Glutamatergic neuron (in vitro differentiated cells): ENCODE measurements at regions not wholly inside any gene's neighbourhood (a gene's known extent, or its start where the extent isn't known, plus 50 kb on each side); places are given as distances from the start of the nearest gene placed in this dataset.

Source experiments
- DNase-seq: peaks from one replicate; pipeline ENCODE4 v3.0.0; 2022
- H3K27ac Mint-ChIP-seq: one replicate; pipeline ENCODE4 v1.8.0; 2020; ENCODE audit warnings: mild to moderate bottlenecking, mixed read lengths, inconsistent platforms; ENCODE audit not compliant: unreplicated experiment
- H3K27me3 Mint-ChIP-seq: one replicate; pipeline ENCODE4 v1.8.0; 2020; ENCODE audit warnings: mild to moderate bottlenecking, moderate library complexity, mixed read lengths, inconsistent platforms; ENCODE audit not compliant: unreplicated experiment
- H3K36me3 Mint-ChIP-seq: one replicate; pipeline ENCODE4 v1.8.0; 2020; ENCODE audit warnings: mild to moderate bottlenecking, mixed read lengths, inconsistent platforms; ENCODE audit not compliant: unreplicated experiment
- H3K4me1 Mint-ChIP-seq: one replicate; pipeline ENCODE4 v1.8.0; 2020; ENCODE audit warnings: mild to moderate bottlenecking, low read depth, mixed read lengths, inconsistent platforms; ENCODE audit not compliant: unreplicated experiment
- H3K4me3 Mint-ChIP-seq: one replicate; pipeline ENCODE4 v1.8.0; 2020; ENCODE audit warnings: mild to moderate bottlenecking, mixed read lengths, inconsistent platforms; ENCODE audit not compliant: unreplicated experiment
- H3K9me3 Mint-ChIP-seq: one replicate; pipeline ENCODE4 v1.8.0; 2020; ENCODE audit warnings: mild to moderate bottlenecking, moderate library complexity, mixed read lengths, inconsistent platforms; ENCODE audit not compliant: unreplicated experiment
- TF ChIP-seq, protein P1 (sequence below): fragments of 200-600 bp; sonication (generic); IDR thresholded peaks from one replicate; pipeline ENCODE4 v1.5.0; 2021; ENCODE audit not compliant: partially characterized antibody, unreplicated experiment

DNA sequence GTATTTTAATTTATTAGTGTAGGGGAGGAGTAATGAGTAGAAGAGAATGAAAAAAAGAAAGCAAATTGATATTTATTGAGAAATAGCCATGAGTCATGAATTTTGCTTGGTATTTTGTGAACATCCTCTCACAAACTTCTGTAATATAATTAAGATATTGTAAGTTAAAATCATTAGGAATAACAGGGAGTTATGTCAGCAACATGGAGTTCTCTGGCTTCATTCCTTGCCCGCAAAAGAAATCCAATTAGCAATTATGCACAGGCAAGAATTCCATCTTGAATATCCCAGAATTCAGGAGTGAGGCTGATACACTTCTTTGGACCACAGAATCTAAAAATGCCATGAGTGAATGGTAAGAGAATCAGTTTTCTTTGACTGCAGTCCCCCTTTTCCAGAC is 94.3 kb upstream of the PTHLH start:
- Mint-ChIP-seq H3K4me1 (no peaks in the 10 kb centered on the region), H3K27me3 (peaks cover 1% of the 10 kb centered on the region), H3K27ac (no peak overlapping the region), H3K4me3 (no peak overlapping the region), H3K9me3 (no peaks in the 10 kb centered on the region), H3K36me3 (peaks cover 2% of the 10 kb centered on the region)
- no peak for DNase-seq
- TF ChIP-seq, protein P1, sequence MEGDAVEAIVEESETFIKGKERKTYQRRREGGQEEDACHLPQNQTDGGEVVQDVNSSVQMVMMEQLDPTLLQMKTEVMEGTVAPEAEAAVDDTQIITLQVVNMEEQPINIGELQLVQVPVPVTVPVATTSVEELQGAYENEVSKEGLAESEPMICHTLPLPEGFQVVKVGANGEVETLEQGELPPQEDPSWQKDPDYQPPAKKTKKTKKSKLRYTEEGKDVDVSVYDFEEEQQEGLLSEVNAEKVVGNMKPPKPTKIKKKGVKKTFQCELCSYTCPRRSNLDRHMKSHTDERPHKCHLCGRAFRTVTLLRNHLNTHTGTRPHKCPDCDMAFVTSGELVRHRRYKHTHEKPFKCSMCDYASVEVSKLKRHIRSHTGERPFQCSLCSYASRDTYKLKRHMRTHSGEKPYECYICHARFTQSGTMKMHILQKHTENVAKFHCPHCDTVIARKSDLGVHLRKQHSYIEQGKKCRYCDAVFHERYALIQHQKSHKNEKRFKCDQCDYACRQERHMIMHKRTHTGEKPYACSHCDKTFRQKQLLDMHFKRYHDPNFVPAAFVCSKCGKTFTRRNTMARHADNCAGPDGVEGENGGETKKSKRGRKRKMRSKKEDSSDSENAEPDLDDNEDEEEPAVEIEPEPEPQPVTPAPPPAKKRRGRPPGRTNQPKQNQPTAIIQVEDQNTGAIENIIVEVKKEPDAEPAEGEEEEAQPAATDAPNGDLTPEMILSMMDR, result no peak

- H3K27me3 Mint-ChIP-seq, result no peaks in the 10 kb centered on the region
Observed at GRCh38 chr12:28068467-28068866, 95.9 kb upstream of the PTHLH start.

GRCh38 chr12:28079539-28079938 is 107.0 kb upstream of the PTHLH start:
- Mint-ChIP-seq H3K27ac (no peak overlapping the region), H3K36me3 (peaks cover 4% of the 10 kb centered on the region), H3K4me1 (no peaks in the 10 kb centered on the region), H3K4me3 (no peak overlapping the region), H3K27me3 (peaks cover 3% of the 10 kb centered on the region), H3K9me3 (no peaks in the 10 kb centered on the region)
- TF ChIP-seq, protein P1, result no peak
- no peak for DNase-seq

More at GRCh38 chr12:28068467-28068866, 95.9 kb upstream of the PTHLH start:
- Mint-ChIP-seq H3K9me3 (no peaks in the 10 kb centered on the region), H3K4me3 (no peak overlapping the region), H3K4me1 (no peaks in the 10 kb centered on the region), H3K27ac (no peak overlapping the region), H3K36me3 (peaks cover 6% of the 10 kb centered on the region)
- TF ChIP-seq, protein P1, result no peak
- DNase-seq, result no peak

DNA sequence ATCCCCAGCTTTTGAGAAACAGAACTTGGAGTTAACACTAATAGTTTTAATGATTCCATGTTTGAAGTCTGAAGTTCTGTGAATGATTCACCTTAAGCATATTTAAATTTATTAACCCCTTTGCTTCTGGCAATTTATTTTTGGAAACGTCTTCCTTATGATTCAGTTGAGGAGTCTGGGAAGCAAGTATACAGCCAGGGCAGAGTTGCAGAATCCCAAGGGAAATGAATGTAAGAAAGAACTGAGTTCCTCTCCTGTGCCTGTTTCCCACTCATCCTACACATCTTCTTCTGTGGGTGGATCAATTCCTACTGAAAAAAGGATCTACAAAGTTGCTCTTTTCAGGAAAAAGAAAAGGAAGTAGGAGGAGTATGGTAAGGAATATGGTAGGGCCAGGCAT is 108.2 kb upstream of the CCDC91 start:
- peaks cover 7% of the 10 kb centered on the region for H3K4me1 Mint-ChIP-seq
- no peak for DNase-seq

DNA sequence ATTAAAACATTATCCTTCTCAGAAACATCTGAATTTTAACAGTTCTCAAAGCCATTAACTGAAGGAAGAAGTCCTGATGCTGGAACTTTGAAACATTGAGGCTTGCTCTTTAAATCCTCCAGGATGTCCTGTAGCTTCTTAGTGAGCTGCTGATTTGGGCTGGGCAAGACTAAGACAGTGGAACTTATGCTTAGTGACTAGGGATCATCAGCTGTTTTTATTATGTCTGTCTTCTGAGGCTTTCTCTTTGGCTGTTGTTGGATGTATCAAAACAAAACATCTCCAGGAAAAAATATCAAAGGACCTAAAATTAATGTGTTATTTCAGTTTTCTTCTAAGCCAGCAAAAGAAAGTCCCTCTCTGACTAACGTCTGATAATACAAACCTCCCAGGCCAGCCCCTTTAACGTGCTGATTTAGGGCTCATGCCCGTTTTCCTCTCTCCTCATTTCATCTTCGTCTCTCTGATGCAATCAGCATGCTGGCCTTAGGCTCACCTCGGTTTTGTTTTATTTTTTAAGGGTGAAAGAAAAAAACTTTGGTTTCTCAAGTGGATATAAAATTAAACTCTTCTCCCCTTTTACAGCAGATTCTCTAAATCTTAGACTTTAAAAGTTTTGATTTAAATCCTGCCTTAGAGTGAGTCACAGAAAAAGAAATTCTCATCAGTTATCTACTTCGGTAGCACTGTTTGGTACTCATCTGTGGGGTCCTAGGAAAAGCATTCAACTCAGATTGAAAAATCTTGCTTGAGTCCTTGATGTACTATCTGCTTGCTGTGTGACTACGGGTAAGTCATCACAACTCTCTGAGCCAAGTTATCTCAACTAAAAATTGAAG is 106.2 kb upstream of the CCDC91 start:
- H3K4me1 Mint-ChIP-seq, result peaks cover 16% of the 10 kb centered on the region
- H3K4me3 Mint-ChIP-seq, result no peak overlapping the region
- no peaks in the 10 kb centered on the region for H3K36me3 Mint-ChIP-seq
- no peak for DNase-seq
- peaks cover 2% of the 10 kb centered on the region for H3K9me3 Mint-ChIP-seq
- H3K27ac Mint-ChIP-seq, result no peak overlapping the region
- peaks cover 3% of the 10 kb centered on the region for H3K27me3 Mint-ChIP-seq
- TF ChIP-seq, protein P1, result no peak

More for the DNA sequence above, 108.2 kb upstream of the CCDC91 start:
- Mint-ChIP-seq H3K36me3 (no peaks in the 10 kb centered on the region), H3K9me3 (peaks cover 2% of the 10 kb centered on the region), H3K4me3 (no peak overlapping the region), H3K27me3 (peaks cover 3% of the 10 kb centered on the region), H3K27ac (no peak overlapping the region)
- TF ChIP-seq, protein P1, result no peak
